DND-41 (cell line): ENCODE measurements at regions not wholly inside any gene's neighbourhood (a gene's known extent, or its start where the extent isn't known, plus 50 kb on each side); places are given as distances from the start of the nearest gene placed in this dataset.

Experiments used
- ATAC-seq: fragments of 200-7000 bp; cut with Tn5 transposase; 3 replicates; pipeline ENCODE4 v1.9.1; 2021; ENCODE audit warnings: low read depth; ENCODE audit not compliant: insufficient read depth
- DNase-seq: peaks from one replicate; pipeline ENCODE4 v3.0.0-alpha.2; 2020
- H2AFZ ChIP-seq: 2 replicates; pipeline ENCODE4 v1.6.0; 2012; ENCODE audit warnings: low read depth, low read length
- H3K27ac ChIP-seq: 2 replicates; pipeline ENCODE4 v1.5.1; 2012; ENCODE audit warnings: low read length, inconsistent platforms
- H3K27me3 ChIP-seq: fragments of 200-600 bp; sonication (generic); 2 replicates; pipeline ENCODE4 v1.6.0; 2012; ENCODE audit warnings: low read length, mild to moderate bottlenecking, inconsistent platforms; ENCODE audit not compliant: insufficient read depth, poor library complexity
- H3K36me3 ChIP-seq: 2 replicates; pipeline ENCODE4 v1.5.1; 2012; ENCODE audit warnings: low read length, inconsistent platforms; ENCODE audit not compliant: insufficient read depth
- H3K4me1 ChIP-seq: 2 replicates; pipeline ENCODE4 v1.5.1; 2012; ENCODE audit warnings: mild to moderate bottlenecking, low read length; ENCODE audit not compliant: insufficient read depth
- H3K4me2 ChIP-seq: 2 replicates; pipeline ENCODE4 v1.6.0; 2012; ENCODE audit warnings: mild to moderate bottlenecking, moderate library complexity, low read length, inconsistent platforms; ENCODE audit not compliant: insufficient read depth
- H3K4me3 ChIP-seq, 2 experiments: fragments of 200-600 bp in 1 of 2; shearing (Covaris generic) in 1 of 2; 2 replicates each; pipeline ENCODE4 v1.5.1; 2012 to 2016; ENCODE audit warnings: inconsistent platforms in 2 of 2, low read length in 2 of 2, mild to moderate bottlenecking in 2 of 2, low read depth in 1 of 2, moderate library complexity in 1 of 2
- H3K79me2 ChIP-seq: 2 replicates; pipeline ENCODE4 v1.6.0; 2012; ENCODE audit warnings: low read length, inconsistent platforms; ENCODE audit not compliant: insufficient read depth
- H3K9ac ChIP-seq: 2 replicates; pipeline ENCODE4 v1.6.0; 2012; ENCODE audit warnings: low read depth, mild to moderate bottlenecking, inconsistent platforms, low read length, moderate library complexity
- H3K9me3 ChIP-seq: 2 replicates; pipeline ENCODE4 v1.5.1; 2012; ENCODE audit warnings: low read length, moderate library complexity, mild to moderate bottlenecking, inconsistent platforms; ENCODE audit not compliant: insufficient read depth, severe bottlenecking
- H4K20me1 ChIP-seq: 2 replicates; pipeline ENCODE4 v1.6.0; 2012; ENCODE audit warnings: low read length; ENCODE audit not compliant: insufficient read depth
- CTCF ChIP-seq: IDR thresholded peaks from 2 replicates; pipeline ENCODE4 v1.5.1; 2012; ENCODE audit warnings: borderline replicate concordance, low read length, moderate library complexity, mild to moderate bottlenecking; ENCODE audit not compliant: poor library complexity, severe bottlenecking; ENCODE audit errors: extremely low read depth
- EZH2 ChIP-seq: IDR thresholded peaks from 3 replicates; pipeline ENCODE4 v1.6.1; 2012; ENCODE audit warnings: borderline replicate concordance, low read depth, mild to moderate bottlenecking, moderate library complexity, low read length, inconsistent platforms; ENCODE audit not compliant: severe bottlenecking

GRCh38 chr3:72265256-72266015 is 480.5 kb upstream of the PROK2 start:
- no peaks in the 10 kb centered on the region for H3K27me3 ChIP-seq
- ATAC-seq (no peak), DNase-seq (no peak)
- H3K9ac ChIP-seq: no peak overlapping the region
- no peak overlapping the region for H3K4me2 ChIP-seq
- H3K27ac ChIP-seq: no peak overlapping the region
- no peaks in the 10 kb centered on the region for H3K36me3 ChIP-seq
- H3K4me1 ChIP-seq: no peaks in the 10 kb centered on the region
- no peaks in the 10 kb centered on the region for H3K79me2 ChIP-seq
- H2AFZ ChIP-seq: no peak overlapping the region
- TF ChIP-seq EZH2: no peak
- peak; percentile 36 for TF ChIP-seq CTCF
- no peaks in the 10 kb centered on the region for H3K9me3 ChIP-seq
- no peak overlapping the region for H3K4me3 ChIP-seq
- no peaks in the 10 kb centered on the region for H4K20me1 ChIP-seq

GRCh38 chr3:72263223-72263990 is 478.5 kb upstream of the PROK2 start:
- Histone ChIP-seq H3K79me2 (no peaks in the 10 kb centered on the region), H3K4me2 (no peak overlapping the region), H3K27me3 (no peaks in the 10 kb centered on the region), H3K4me1 (peaks cover 2% of the 10 kb centered on the region; the same call in 1 of the 2 replicates), H4K20me1 (no peaks in the 10 kb centered on the region), H3K4me3 (no peak overlapping the region), H3K36me3 (no peaks in the 10 kb centered on the region), H3K9me3 (no peaks in the 10 kb centered on the region), H2AFZ (no peak overlapping the region), H3K27ac (no peak overlapping the region), H3K9ac (no peak overlapping the region)
- DNase-seq (no peak), ATAC-seq (no peak)
- TF ChIP-seq EZH2 (no peak), CTCF (no peak)

DNA sequence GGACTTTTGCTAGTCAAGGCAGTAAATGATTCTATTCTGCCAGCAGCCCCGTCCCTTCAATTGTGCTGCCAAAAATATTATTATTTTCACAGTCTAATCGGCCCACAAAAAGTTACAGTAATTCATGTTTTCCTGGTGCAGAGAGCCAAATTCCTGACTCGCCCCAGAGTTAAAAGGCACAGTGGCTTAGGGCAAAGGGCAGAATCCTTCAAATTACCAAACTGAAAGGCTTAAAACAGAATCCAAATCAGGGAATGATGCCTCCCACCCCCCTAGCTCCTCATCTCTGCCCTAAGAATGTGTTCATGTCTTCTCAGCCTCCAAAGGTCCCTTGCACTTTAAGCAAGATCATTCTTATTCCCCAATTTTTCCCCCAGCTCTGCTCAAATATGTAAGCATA is 477.8 kb upstream of the PROK2 start:
- Histone ChIP-seq H3K27me3 (no peaks in the 10 kb centered on the region), H3K4me2 (no peak overlapping the region), H3K27ac (no peak overlapping the region), H3K9ac (no peak overlapping the region), H3K79me2 (no peaks in the 10 kb centered on the region), H2AFZ (no peak overlapping the region), H3K4me1 (peaks cover 4% of the 10 kb centered on the region; the same call in 1 of the 2 replicates), H3K9me3 (no peaks in the 10 kb centered on the region), H4K20me1 (no peaks in the 10 kb centered on the region), H3K36me3 (no peaks in the 10 kb centered on the region), H3K4me3 (no peak overlapping the region)
- no peak for TF ChIP-seq EZH2
- TF ChIP-seq CTCF: no peak
- no peak for DNase-seq
- ATAC-seq: no peak
